ENCODE measurements at regions not wholly inside any gene's neighbourhood (a gene's known extent, or its start where the extent isn't known, plus 50 kb on each side); places are given as distances from the start of the nearest gene placed in this dataset.
A peak's percentile ranks its signal among the peaks of the same experiment; 100 is the strongest.

DNA sequence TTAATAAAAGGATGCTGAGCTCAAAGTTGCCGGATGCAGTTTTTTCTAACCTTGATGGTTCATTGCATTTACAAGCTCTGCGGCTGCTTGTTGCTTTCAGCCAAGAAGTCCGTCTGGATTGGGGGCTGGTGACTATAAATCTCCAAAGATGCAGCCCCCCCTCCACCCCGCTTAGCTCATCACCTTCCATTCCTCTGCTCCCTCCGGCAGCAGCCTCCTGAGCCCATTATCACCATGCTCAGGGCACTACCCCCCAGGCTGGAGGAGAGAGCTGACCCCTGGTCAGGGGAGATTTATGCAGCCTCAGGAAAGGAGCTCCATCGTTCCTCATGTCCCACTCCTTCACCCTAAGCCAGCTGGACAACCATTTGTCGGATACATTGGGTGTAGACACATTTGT lies 55.3 kb upstream of the ZRANB1 start (continued):
- TF ChIP-seq ZNF318 (IDR thresholded peaks at IDR 0.05; ENCODE audit: borderline replicate concordance in 1 of 2, low read depth in 1 of 2) (no peak), ZNF124 (CRISPR knock-in tag; IDR thresholded peaks at IDR 0.05) (no peak)

- Histone ChIP-seq H3K4me1 (replicated peaks in 1 of 2; ENCODE audit: control insufficient read depth in 2 of 2, insufficient read depth in 2 of 2, low read length in 2 of 2) (no peaks in the 10 kb centered on the region), H3K27me3 (ENCODE audit: control insufficient read depth in 2 of 2, insufficient read depth in 2 of 2, low read length in 2 of 2) (no peaks in the 10 kb centered on the region), H3K4me3 (no peak overlapping the region), H4K20me1 (replicated peaks; ENCODE audit: control insufficient read depth, insufficient read depth, low read length) (no peaks in the 10 kb centered on the region), H3K4me2 (ENCODE audit: insufficient read depth, low read length) (no peak overlapping the region), H3K9ac (ENCODE audit: insufficient read depth in 1 of 2, low read depth in 2 of 2, low read length in 2 of 2) (no peak overlapping the region), H3K27ac (ENCODE audit: extremely low read depth, low read depth, low read length) (no peak overlapping the region), H2AFZ (ENCODE audit: low read depth, low read length) (no peak overlapping the region), H3K9me3 (replicated peaks; ENCODE audit: control insufficient read depth, insufficient read depth, low read depth, low read length) (no peaks in the 10 kb centered on the region), H3K9me1 (ENCODE audit: control insufficient read depth, insufficient read depth, low read length) (no peaks in the 10 kb centered on the region), H3K79me2 (ENCODE audit: control insufficient read depth, insufficient read depth, low read length) (no peaks in the 10 kb centered on the region), H3K36me3 (ENCODE audit: control insufficient read depth, insufficient read depth, low read length) (no peaks in the 10 kb centered on the region)
- BruUV-seq (replicated peaks): no TSS peak
- DNase-seq (ENCODE audit: extremely low read depth in 1 of 4, low spot score in 3 of 4) (no peak), ATAC-seq (no peak), FAIRE-seq (no peak)
- ChIA-PET CTCF (ENCODE audit: low intra/inter-chr PET ratio) (no interaction called here), POLR2A (no interaction called here)
- intact Hi-C loops (cut with micrococcal nuclease) (no loop called here), in situ Hi-C loops (cut with MboI) (no loop called here)
- WGBS (ENCODE audit: insufficient coverage, low coverage, missing lambda C conversion rate): 100% methylated on average over 1 of the region's 1 CpG
- TF ChIP-seq MTA3 (IDR thresholded peaks at IDR 0.05; ENCODE audit: borderline replicate concordance): no peak
- no peak for TF ChIP-seq ZNF41 (CRISPR knock-in tag; conservative IDR thresholded peaks at IDR 0.05)
- TF ChIP-seq, protein P1, sequence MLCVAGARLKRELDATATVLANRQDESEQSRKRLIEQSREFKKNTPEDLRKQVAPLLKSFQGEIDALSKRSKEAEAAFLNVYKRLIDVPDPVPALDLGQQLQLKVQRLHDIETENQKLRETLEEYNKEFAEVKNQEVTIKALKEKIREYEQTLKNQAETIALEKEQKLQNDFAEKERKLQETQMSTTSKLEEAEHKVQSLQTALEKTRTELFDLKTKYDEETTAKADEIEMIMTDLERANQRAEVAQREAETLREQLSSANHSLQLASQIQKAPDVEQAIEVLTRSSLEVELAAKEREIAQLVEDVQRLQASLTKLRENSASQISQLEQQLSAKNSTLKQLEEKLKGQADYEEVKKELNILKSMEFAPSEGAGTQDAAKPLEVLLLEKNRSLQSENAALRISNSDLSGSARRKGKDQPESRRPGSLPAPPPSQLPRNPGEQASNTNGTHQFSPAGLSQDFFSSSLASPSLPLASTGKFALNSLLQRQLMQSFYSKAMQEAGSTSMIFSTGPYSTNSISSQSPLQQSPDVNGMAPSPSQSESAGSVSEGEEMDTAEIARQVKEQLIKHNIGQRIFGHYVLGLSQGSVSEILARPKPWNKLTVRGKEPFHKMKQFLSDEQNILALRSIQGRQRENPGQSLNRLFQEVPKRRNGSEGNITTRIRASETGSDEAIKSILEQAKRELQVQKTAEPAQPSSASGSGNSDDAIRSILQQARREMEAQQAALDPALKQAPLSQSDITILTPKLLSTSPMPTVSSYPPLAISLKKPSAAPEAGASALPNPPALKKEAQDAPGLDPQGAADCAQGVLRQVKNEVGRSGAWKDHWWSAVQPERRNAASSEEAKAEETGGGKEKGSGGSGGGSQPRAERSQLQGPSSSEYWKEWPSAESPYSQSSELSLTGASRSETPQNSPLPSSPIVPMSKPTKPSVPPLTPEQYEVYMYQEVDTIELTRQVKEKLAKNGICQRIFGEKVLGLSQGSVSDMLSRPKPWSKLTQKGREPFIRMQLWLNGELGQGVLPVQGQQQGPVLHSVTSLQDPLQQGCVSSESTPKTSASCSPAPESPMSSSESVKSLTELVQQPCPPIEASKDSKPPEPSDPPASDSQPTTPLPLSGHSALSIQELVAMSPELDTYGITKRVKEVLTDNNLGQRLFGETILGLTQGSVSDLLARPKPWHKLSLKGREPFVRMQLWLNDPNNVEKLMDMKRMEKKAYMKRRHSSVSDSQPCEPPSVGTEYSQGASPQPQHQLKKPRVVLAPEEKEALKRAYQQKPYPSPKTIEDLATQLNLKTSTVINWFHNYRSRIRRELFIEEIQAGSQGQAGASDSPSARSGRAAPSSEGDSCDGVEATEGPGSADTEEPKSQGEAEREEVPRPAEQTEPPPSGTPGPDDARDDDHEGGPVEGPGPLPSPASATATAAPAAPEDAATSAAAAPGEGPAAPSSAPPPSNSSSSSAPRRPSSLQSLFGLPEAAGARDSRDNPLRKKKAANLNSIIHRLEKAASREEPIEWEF (CRISPR knock-in tag; IDR thresholded peaks at IDR 0.05): peak; percentile 99
- TF ChIP-seq DACH1 (IDR thresholded peaks at IDR 0.05; ENCODE audit: partially characterized antibody): peak; percentile 85
- TF ChIP-seq, protein P2, sequence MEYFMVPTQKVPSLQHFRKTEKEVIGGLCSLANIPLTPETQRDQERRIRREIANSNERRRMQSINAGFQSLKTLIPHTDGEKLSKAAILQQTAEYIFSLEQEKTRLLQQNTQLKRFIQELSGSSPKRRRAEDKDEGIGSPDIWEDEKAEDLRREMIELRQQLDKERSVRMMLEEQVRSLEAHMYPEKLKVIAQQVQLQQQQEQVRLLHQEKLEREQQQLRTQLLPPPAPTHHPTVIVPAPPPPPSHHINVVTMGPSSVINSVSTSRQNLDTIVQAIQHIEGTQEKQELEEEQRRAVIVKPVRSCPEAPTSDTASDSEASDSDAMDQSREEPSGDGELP (CRISPR knock-in tag; IDR thresholded peaks at IDR 0.05; ENCODE audit: borderline replicate concordance): no peak
Measured at GRCh38 chr10:124888262-124888661, 53.7 kb upstream of the ZRANB1 start.
